ENCODE measurements at regions not wholly inside any gene's neighbourhood (a gene's known extent, or its start where the extent isn't known, plus 50 kb on each side); places are given as distances from the start of the nearest gene placed in this dataset.

DNA sequence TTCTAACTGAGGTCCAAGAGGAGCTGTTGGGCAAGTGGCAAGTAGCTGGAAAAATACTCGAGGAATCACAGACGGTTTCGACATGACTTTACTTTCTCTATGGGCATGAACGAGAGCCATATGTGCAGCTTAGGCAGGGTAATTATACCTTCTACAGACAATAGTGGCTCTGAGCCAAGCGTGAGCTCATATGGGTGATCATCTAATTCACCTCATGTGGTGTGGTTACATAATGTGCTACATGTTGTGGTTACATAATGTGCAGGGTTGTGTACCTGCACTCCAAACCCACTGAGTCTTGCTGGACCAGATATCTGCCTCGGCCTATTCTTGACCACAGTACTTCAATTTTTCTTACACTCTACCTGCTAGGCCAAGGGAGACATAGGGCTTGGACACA lies 771.7 kb upstream of the EYS start (continued):
- TF ChIP-seq, protein P1, sequence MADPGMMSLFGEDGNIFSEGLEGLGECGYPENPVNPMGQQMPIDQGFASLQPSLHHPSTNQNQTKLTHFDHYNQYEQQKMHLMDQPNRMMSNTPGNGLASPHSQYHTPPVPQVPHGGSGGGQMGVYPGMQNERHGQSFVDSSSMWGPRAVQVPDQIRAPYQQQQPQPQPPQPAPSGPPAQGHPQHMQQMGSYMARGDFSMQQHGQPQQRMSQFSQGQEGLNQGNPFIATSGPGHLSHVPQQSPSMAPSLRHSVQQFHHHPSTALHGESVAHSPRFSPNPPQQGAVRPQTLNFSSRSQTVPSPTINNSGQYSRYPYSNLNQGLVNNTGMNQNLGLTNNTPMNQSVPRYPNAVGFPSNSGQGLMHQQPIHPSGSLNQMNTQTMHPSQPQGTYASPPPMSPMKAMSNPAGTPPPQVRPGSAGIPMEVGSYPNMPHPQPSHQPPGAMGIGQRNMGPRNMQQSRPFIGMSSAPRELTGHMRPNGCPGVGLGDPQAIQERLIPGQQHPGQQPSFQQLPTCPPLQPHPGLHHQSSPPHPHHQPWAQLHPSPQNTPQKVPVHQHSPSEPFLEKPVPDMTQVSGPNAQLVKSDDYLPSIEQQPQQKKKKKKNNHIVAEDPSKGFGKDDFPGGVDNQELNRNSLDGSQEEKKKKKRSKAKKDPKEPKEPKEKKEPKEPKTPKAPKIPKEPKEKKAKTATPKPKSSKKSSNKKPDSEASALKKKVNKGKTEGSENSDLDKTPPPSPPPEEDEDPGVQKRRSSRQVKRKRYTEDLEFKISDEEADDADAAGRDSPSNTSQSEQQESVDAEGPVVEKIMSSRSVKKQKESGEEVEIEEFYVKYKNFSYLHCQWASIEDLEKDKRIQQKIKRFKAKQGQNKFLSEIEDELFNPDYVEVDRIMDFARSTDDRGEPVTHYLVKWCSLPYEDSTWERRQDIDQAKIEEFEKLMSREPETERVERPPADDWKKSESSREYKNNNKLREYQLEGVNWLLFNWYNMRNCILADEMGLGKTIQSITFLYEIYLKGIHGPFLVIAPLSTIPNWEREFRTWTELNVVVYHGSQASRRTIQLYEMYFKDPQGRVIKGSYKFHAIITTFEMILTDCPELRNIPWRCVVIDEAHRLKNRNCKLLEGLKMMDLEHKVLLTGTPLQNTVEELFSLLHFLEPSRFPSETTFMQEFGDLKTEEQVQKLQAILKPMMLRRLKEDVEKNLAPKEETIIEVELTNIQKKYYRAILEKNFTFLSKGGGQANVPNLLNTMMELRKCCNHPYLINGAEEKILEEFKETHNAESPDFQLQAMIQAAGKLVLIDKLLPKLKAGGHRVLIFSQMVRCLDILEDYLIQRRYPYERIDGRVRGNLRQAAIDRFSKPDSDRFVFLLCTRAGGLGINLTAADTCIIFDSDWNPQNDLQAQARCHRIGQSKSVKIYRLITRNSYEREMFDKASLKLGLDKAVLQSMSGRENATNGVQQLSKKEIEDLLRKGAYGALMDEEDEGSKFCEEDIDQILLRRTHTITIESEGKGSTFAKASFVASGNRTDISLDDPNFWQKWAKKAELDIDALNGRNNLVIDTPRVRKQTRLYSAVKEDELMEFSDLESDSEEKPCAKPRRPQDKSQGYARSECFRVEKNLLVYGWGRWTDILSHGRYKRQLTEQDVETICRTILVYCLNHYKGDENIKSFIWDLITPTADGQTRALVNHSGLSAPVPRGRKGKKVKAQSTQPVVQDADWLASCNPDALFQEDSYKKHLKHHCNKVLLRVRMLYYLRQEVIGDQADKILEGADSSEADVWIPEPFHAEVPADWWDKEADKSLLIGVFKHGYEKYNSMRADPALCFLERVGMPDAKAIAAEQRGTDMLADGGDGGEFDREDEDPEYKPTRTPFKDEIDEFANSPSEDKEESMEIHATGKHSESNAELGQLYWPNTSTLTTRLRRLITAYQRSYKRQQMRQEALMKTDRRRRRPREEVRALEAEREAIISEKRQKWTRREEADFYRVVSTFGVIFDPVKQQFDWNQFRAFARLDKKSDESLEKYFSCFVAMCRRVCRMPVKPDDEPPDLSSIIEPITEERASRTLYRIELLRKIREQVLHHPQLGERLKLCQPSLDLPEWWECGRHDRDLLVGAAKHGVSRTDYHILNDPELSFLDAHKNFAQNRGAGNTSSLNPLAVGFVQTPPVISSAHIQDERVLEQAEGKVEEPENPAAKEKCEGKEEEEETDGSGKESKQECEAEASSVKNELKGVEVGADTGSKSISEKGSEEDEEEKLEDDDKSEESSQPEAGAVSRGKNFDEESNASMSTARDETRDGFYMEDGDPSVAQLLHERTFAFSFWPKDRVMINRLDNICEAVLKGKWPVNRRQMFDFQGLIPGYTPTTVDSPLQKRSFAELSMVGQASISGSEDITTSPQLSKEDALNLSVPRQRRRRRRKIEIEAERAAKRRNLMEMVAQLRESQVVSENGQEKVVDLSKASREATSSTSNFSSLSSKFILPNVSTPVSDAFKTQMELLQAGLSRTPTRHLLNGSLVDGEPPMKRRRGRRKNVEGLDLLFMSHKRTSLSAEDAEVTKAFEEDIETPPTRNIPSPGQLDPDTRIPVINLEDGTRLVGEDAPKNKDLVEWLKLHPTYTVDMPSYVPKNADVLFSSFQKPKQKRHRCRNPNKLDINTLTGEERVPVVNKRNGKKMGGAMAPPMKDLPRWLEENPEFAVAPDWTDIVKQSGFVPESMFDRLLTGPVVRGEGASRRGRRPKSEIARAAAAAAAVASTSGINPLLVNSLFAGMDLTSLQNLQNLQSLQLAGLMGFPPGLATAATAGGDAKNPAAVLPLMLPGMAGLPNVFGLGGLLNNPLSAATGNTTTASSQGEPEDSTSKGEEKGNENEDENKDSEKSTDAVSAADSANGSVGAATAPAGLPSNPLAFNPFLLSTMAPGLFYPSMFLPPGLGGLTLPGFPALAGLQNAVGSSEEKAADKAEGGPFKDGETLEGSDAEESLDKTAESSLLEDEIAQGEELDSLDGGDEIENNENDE (IDR thresholded peaks at IDR 0.05; ENCODE audit: insufficient replicate concordance, low read length) = no peak
- TF ChIP-seq MAFK (IDR thresholded peaks at IDR 0.05; ENCODE audit: low read depth, low read length) (no peak), KDM1A (IDR thresholded peaks at IDR 0.05; ENCODE audit: borderline replicate concordance, low read length) (no peak), CEBPB (IDR thresholded peaks at IDR 0.05; ENCODE audit: low read depth, low read length) (no peak)

All from H1 (cell line).